HCT116 (cell line): ENCODE measurements at regions not wholly inside any gene's neighbourhood (a gene's known extent, or its start where the extent isn't known, plus 50 kb on each side); places are given as distances from the start of the nearest gene placed in this dataset.

Experiments used
- ATAC-seq: fragments of 200-7000 bp; cut with Tn5 transposase; 2 replicates; pipeline ENCODE4 v1.9.1; 2020; ENCODE audit warnings: mild to moderate bottlenecking, moderate library complexity
- BruUV-seq: library from RNA; stranded (reverse); fragments of 400-500 nt; replicated peaks from 2 replicates; lab custom pipeline; 2021; lab: Mats Ljungman, UMichigan
- CTCF ChIA-PET: fragments of 300-600 bp; sonication (Branson Sonifier 250); formaldehyde crosslinking; loops from one replicate; lab custom pipeline; 2021; ENCODE audit warnings: antibody characterized with exemption; lab: Charles Lee
- POLR2A ChIA-PET: fragments of 300-600, 350-600 bp; sonication (Branson Sonifier 250); formaldehyde crosslinking; loops from one replicate; lab custom pipeline; 2021; ENCODE audit warnings: antibody characterized with exemption; lab: Charles Lee
- RAD21 ChIA-PET, 2 experiments: fragments of 300-600 bp; sonication (Branson Sonifier 250); formaldehyde crosslinking; loops; one replicate each; lab custom pipeline; 2023; ENCODE audit warnings: low total read pairs in 2 of 2; ENCODE audit not compliant: uncharacterized antibody in 2 of 2, unreplicated experiment in 2 of 2, low non-redundant PET in 1 of 2; lab: Charles Lee
- DNase-seq: peaks from one replicate; pipeline ENCODE4 v3.0.0-alpha.2; 2010; ENCODE audit warnings: low read depth, low spot score
- H2AFZ ChIP-seq: fragments of 200-600 bp; shearing (Covaris generic), sonication (generic); 2 replicates; pipeline ENCODE4 v1.6.1; 2017; ENCODE audit warnings: low read depth, mixed run types, mixed read lengths, antibody characterized with exemption, low read length; ENCODE audit not compliant: poor library complexity, severe bottlenecking
- H3K27ac ChIP-seq: 2 replicates; pipeline ENCODE4 v1.5.1; 2012; ENCODE audit warnings: low read depth, low read length
- H3K27me3 ChIP-seq: fragments of 200-600 bp; sonication (generic); 2 replicates; pipeline ENCODE4 v1.6.1; 2016; ENCODE audit warnings: mixed run types, low read length, mixed read lengths; ENCODE audit not compliant: insufficient read depth
- H3K36me3 ChIP-seq, 2 experiments: fragments of 200-500 bp in 1 of 2; fragments of 200-600 bp in 1 of 2; sonication (Bioruptor generic) in 1 of 2; sonication (generic) in 1 of 2; 2 replicates each; pipeline versions ENCODE4 v1.5.1 to v1.6.1; 2014 to 2016; ENCODE audit warnings: low read length in 2 of 2, inconsistent platforms in 1 of 2, mixed read lengths in 1 of 2, mixed run types in 1 of 2; ENCODE audit not compliant: insufficient read depth in 2 of 2, control insufficient read depth in 1 of 2
- H3K4me1 ChIP-seq, 2 experiments: fragments of 200-600 bp in 1 of 2; sonication (generic) in 1 of 2; 2 replicates each; pipeline versions ENCODE4 v1.5.1 to v1.6.1; 2012 to 2017; ENCODE audit warnings: low read length in 2 of 2, inconsistent platforms in 1 of 2, mild to moderate bottlenecking in 1 of 2, mixed read lengths in 1 of 2, mixed run types in 1 of 2, moderate library complexity in 1 of 2; ENCODE audit not compliant: insufficient read depth in 2 of 2, control insufficient read depth in 1 of 2
- H3K4me2 ChIP-seq: fragments of 200-600 bp; sonication (generic); 2 replicates; pipeline ENCODE4 v1.6.1; 2017; ENCODE audit warnings: mixed run types, low read length, mixed read lengths
- H3K4me3 ChIP-seq, 2 experiments: fragments of 200-600 bp in 1 of 2; sonication (generic) in 1 of 2; replicated peaks in 1 of 2; 2 replicates each; pipeline ENCODE4 v1.5.1; 2011 to 2016; ENCODE audit warnings: low read length in 2 of 2, control low read depth in 1 of 2, low read depth in 1 of 2, mild to moderate bottlenecking in 1 of 2, mixed read lengths in 1 of 2, mixed run types in 1 of 2
- H3K79me2 ChIP-seq: fragments of 200-600 bp; sonication (generic); 2 replicates; pipeline ENCODE4 v1.6.1; 2017; ENCODE audit warnings: mild to moderate bottlenecking, mixed run types, low read length, moderate library complexity, mixed read lengths; ENCODE audit not compliant: insufficient read depth
- H3K9ac ChIP-seq: fragments of 200-600 bp; sonication (generic); 2 replicates; pipeline ENCODE4 v1.6.1; 2016; ENCODE audit warnings: low read length, mixed read lengths
- H3K9me2 ChIP-seq: fragments of 200-600 bp; sonication (generic), shearing (Covaris generic); 2 replicates; pipeline ENCODE4 v1.6.1; 2017; ENCODE audit warnings: mixed run types, mild to moderate bottlenecking, moderate library complexity; ENCODE audit not compliant: insufficient read depth
- H3K9me3 ChIP-seq, 2 experiments: fragments of 200-500 bp in 1 of 2; fragments of 200-600 bp in 1 of 2; sonication (Bioruptor generic) in 1 of 2; sonication (generic) in 1 of 2; 2 replicates each; pipeline ENCODE4 v1.6.1; 2014 to 2017; ENCODE audit warnings: low read length in 2 of 2, mixed read lengths in 2 of 2, inconsistent platforms in 1 of 2, low read depth in 1 of 2, mild to moderate bottlenecking in 1 of 2, mixed run types in 1 of 2, moderate library complexity in 1 of 2; ENCODE audit not compliant: control insufficient read depth in 1 of 2, insufficient read depth in 1 of 2
- H4K20me1 ChIP-seq: fragments of 200-600 bp; sonication (generic), shearing (Covaris generic); 2 replicates; pipeline ENCODE4 v1.6.1; 2017; ENCODE audit warnings: mixed run types, mild to moderate bottlenecking, moderate library complexity; ENCODE audit not compliant: insufficient read depth
- CBX3 ChIP-seq: IDR thresholded peaks from 2 replicates; pipeline ENCODE4 v1.6.1; 2012; ENCODE audit warnings: low read depth
- EGR1 ChIP-seq: IDR thresholded peaks from 2 replicates; pipeline ENCODE4 v1.6.1; 2012; ENCODE audit warnings: low read depth
- ELF1 ChIP-seq: IDR thresholded peaks from 2 replicates; pipeline ENCODE4 v1.6.1; 2012; ENCODE audit warnings: low read depth, borderline replicate concordance
- FOSL1 ChIP-seq: IDR thresholded peaks from 2 replicates; pipeline ENCODE4 v1.6.1; 2012; ENCODE audit warnings: low read depth
- POLR2A ChIP-seq: IDR thresholded peaks from 2 replicates; pipeline ENCODE4 v1.7.0; 2011; ENCODE audit warnings: borderline replicate concordance; ENCODE audit not compliant: insufficient read depth, insufficient read length; ENCODE audit errors: extremely low read depth
- RAD21 ChIP-seq: IDR thresholded peaks from 2 replicates; pipeline ENCODE4 v1.6.1; 2012; ENCODE audit warnings: low read depth, mild to moderate bottlenecking
- SP1 ChIP-seq: IDR thresholded peaks from 2 replicates; pipeline ENCODE4 v1.6.1; 2012; ENCODE audit warnings: low read depth
- SRF ChIP-seq: IDR thresholded peaks from 2 replicates; pipeline ENCODE4 v1.6.1; 2012; ENCODE audit warnings: low read depth
- TCF7L2 ChIP-seq: IDR thresholded peaks from 2 replicates; pipeline ENCODE4 v1.7.0; 2011; ENCODE audit warnings: borderline replicate concordance, inconsistent platforms; ENCODE audit not compliant: insufficient read depth, insufficient read length; ENCODE audit errors: extremely low read depth
- YY1 ChIP-seq: IDR thresholded peaks from 2 replicates; pipeline ENCODE4 v1.6.1; 2011; ENCODE audit warnings: low read length, low read depth, moderate library complexity, mild to moderate bottlenecking; ENCODE audit not compliant: insufficient replicate concordance; ENCODE audit errors: extremely low read depth
- intact Hi-C: fragments of 100-400 bp; cut with micrococcal nuclease; formaldehyde crosslinking; loops from 2 replicates; pipeline ENCODE4 v1.10.0; 2022
- TF ChIP-seq, protein P1 (sequence below), 3 experiments: fragments of 200-600 bp in 1 of 3; sonication (generic) in 1 of 3; IDR thresholded peaks in 2 of 3; conservative IDR thresholded peaks in 1 of 3; 2 replicates each; pipeline ENCODE4 v1.5.1; 2012 to 2017; ENCODE audit warnings: low read depth in 2 of 3, low read length in 2 of 3, antibody characterized with exemption in 1 of 3, borderline replicate concordance in 1 of 3, control low read depth in 1 of 3, mild to moderate bottlenecking in 1 of 3, mixed read lengths in 1 of 3, mixed run types in 1 of 3, moderate library complexity in 1 of 3; ENCODE audit not compliant: insufficient read depth in 1 of 3
- TF ChIP-seq, protein P2 (sequence below): IDR thresholded peaks from 2 replicates; pipeline ENCODE4 v1.6.1; 2012
- TF ChIP-seq, protein P3 (sequence below): IDR thresholded peaks from 2 replicates; pipeline ENCODE4 v1.6.1; 2012; ENCODE audit warnings: low read depth

DNA sequence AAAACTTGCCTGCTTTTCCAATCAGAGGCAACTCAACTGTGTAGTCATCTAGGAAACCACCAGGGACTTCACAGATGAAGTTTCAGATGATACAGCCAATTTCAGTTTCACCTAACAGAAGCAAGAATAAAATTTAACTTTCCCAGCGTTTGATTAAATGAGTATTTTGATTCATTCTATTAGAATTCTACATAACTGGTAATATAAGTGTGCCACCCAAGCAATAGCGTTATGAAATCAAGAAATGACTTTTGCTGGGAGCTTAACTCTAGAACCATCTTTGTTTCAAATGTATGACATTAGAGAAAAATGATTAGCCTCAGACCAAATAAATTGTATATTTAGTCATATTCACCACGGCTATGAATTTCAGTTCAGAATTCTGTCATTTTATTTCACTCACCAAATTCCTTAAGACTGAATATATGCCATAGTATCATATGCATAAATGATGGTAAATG is 239.3 kb downstream of the NRIP1 start:
- H3K9me2 ChIP-seq = no peaks in the 10 kb centered on the region
- H3K9me3 ChIP-seq = no peaks in the 10 kb centered on the region
- ATAC-seq = no peak
- DNase-seq = no peak
- no peaks in the 10 kb centered on the region for H4K20me1 ChIP-seq
- intact Hi-C loops = no loop called here
- RAD21 ChIA-PET = no interaction called here
- no peak overlapping the region for H3K9ac ChIP-seq
- H3K4me3 ChIP-seq = no peak overlapping the region
- no peak for TF ChIP-seq EGR1
- TF ChIP-seq YY1 = no peak
- no peak for TF ChIP-seq RAD21
- no peak for TF ChIP-seq ELF1
- TF ChIP-seq, protein P1, sequence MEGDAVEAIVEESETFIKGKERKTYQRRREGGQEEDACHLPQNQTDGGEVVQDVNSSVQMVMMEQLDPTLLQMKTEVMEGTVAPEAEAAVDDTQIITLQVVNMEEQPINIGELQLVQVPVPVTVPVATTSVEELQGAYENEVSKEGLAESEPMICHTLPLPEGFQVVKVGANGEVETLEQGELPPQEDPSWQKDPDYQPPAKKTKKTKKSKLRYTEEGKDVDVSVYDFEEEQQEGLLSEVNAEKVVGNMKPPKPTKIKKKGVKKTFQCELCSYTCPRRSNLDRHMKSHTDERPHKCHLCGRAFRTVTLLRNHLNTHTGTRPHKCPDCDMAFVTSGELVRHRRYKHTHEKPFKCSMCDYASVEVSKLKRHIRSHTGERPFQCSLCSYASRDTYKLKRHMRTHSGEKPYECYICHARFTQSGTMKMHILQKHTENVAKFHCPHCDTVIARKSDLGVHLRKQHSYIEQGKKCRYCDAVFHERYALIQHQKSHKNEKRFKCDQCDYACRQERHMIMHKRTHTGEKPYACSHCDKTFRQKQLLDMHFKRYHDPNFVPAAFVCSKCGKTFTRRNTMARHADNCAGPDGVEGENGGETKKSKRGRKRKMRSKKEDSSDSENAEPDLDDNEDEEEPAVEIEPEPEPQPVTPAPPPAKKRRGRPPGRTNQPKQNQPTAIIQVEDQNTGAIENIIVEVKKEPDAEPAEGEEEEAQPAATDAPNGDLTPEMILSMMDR (IDR thresholded peaks at IDR 0.05 in 2 of 3, conservative IDR thresholded peaks at IDR 0.05 in 1 of 3; ENCODE audit: borderline replicate concordance in 1 of 3, insufficient read depth in 1 of 3, low read depth in 2 of 3, low read length in 2 of 3) = no peak
- no peak for TF ChIP-seq FOSL1
- TF ChIP-seq SRF = no peak
- no peak for TF ChIP-seq CBX3
- TF ChIP-seq POLR2A = no peak
- TF ChIP-seq SP1 = no peak
- TF ChIP-seq TCF7L2 = no peak
- TF ChIP-seq, protein P2, sequence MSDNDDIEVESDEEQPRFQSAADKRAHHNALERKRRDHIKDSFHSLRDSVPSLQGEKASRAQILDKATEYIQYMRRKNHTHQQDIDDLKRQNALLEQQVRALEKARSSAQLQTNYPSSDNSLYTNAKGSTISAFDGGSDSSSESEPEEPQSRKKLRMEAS = no peak
- TF ChIP-seq, protein P3, sequence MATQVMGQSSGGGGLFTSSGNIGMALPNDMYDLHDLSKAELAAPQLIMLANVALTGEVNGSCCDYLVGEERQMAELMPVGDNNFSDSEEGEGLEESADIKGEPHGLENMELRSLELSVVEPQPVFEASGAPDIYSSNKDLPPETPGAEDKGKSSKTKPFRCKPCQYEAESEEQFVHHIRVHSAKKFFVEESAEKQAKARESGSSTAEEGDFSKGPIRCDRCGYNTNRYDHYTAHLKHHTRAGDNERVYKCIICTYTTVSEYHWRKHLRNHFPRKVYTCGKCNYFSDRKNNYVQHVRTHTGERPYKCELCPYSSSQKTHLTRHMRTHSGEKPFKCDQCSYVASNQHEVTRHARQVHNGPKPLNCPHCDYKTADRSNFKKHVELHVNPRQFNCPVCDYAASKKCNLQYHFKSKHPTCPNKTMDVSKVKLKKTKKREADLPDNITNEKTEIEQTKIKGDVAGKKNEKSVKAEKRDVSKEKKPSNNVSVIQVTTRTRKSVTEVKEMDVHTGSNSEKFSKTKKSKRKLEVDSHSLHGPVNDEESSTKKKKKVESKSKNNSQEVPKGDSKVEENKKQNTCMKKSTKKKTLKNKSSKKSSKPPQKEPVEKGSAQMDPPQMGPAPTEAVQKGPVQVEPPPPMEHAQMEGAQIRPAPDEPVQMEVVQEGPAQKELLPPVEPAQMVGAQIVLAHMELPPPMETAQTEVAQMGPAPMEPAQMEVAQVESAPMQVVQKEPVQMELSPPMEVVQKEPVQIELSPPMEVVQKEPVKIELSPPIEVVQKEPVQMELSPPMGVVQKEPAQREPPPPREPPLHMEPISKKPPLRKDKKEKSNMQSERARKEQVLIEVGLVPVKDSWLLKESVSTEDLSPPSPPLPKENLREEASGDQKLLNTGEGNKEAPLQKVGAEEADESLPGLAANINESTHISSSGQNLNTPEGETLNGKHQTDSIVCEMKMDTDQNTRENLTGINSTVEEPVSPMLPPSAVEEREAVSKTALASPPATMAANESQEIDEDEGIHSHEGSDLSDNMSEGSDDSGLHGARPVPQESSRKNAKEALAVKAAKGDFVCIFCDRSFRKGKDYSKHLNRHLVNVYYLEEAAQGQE = no peak
- TF ChIP-seq, all 23 proteins: peak for 0
- H3K4me1 ChIP-seq = no peaks in the 10 kb centered on the region
- H3K27me3 ChIP-seq = no peaks in the 10 kb centered on the region
- H3K36me3 ChIP-seq = no peaks in the 10 kb centered on the region
- no peaks in the 10 kb centered on the region for H3K79me2 ChIP-seq
- no TSS peak for BruUV-seq
- H3K4me2 ChIP-seq = no peak overlapping the region
- ChIA-PET CTCF (no interaction called here), POLR2A (no interaction called here)
- H3K27ac ChIP-seq = no peak overlapping the region
- no peak overlapping the region for H2AFZ ChIP-seq
